RPMI8226 (cell line): ENCODE measurements at regions not wholly inside any gene's neighbourhood (a gene's known extent, or its start where the extent isn't known, plus 50 kb on each side); places are given as distances from the start of the nearest gene placed in this dataset.

Source experiments
- DNase-seq: peaks from one replicate; pipeline ENCODE4 v3.0.0-alpha.2; 2015

- no peak for DNase-seq
Measured at GRCh38 chr9:120289990-120290975, 289.7 kb downstream of the CDK5RAP2 start.

- DNase-seq: no peak
Measured at GRCh38 chr9:120289098-120289497, 290.9 kb downstream of the CDK5RAP2 start.

- no peak for DNase-seq
Measured at GRCh38 chr9:120286530-120286929, 293.4 kb downstream of the CDK5RAP2 start.

- DNase-seq: no peak
Measured at GRCh38 chr9:120284821-120285220, 295.1 kb downstream of the CDK5RAP2 start.

GRCh38 chr9:120281665-120282064, 298.3 kb downstream of the CDK5RAP2 start:
- DNase-seq: no peak

GRCh38 chr9:120267929-120268328, 312.0 kb downstream of the CDK5RAP2 start:
- no peak for DNase-seq

GRCh38 chr9:120265791-120266190, 314.2 kb downstream of the CDK5RAP2 start:
- DNase-seq: no peak

- DNase-seq: no peak
Measured at GRCh38 chr9:120264528-120264927, 315.4 kb downstream of the CDK5RAP2 start.

GRCh38 chr9:120263836-120264235, 316.1 kb downstream of the CDK5RAP2 start:
- no peak for DNase-seq

- DNase-seq: no peak
Measured at GRCh38 chr9:120261419-120261818, 318.5 kb downstream of the CDK5RAP2 start.

GRCh38 chr9:120259100-120259499, 320.9 kb downstream of the CDK5RAP2 start:
- no peak for DNase-seq

- no peak for DNase-seq
Measured at GRCh38 chr9:120258096-120258495, 321.9 kb downstream of the CDK5RAP2 start.

GRCh38 chr9:120257483-120257882, 322.5 kb downstream of the CDK5RAP2 start:
- DNase-seq: no peak

GRCh38 chr9:120256146-120256545, 323.8 kb downstream of the CDK5RAP2 start:
- DNase-seq: no peak

GRCh38 chr9:120252248-120252647, 327.7 kb downstream of the CDK5RAP2 start:
- DNase-seq: no peak

GRCh38 chr9:120242116-120242811, 337.7 kb downstream of the CDK5RAP2 start:
- no peak for DNase-seq

- DNase-seq: no peak
Measured at GRCh38 chr9:120236596-120236995, 343.4 kb downstream of the CDK5RAP2 start.

- DNase-seq: no peak
Measured at GRCh38 chr9:120235081-120235480, 344.9 kb downstream of the CDK5RAP2 start.

- DNase-seq: no peak
Measured at GRCh38 chr9:120230227-120230626, 349.7 kb downstream of the CDK5RAP2 start.

- no peak for DNase-seq
Measured at GRCh38 chr9:120221844-120222243, 358.1 kb downstream of the CDK5RAP2 start.

GRCh38 chr9:120214332-120214731, 365.6 kb downstream of the CDK5RAP2 start:
- DNase-seq: no peak

GRCh38 chr9:120212853-120213200, 367.1 kb downstream of the CDK5RAP2 start:
- no peak for DNase-seq

GRCh38 chr9:120212153-120212852, 367.7 kb downstream of the CDK5RAP2 start:
- no peak for DNase-seq
